SK-N-SH (cell line): ENCODE measurements at regions not wholly inside any gene's neighbourhood (a gene's known extent, or its start where the extent isn't known, plus 50 kb on each side); places are given as distances from the start of the nearest gene placed in this dataset.

Source experiments
- CTCF ChIA-PET: fragments of 300-600, 350-600 bp; formaldehyde crosslinking; extraction: SDS; loops from one replicate; lab custom pipeline; 2021; lab: Yijun Ruan, JAX
- POLR2A ChIA-PET: fragments of 350-600 bp; sonication (Branson Sonifier 250); formaldehyde crosslinking; extraction: SDS; loops from one replicate; lab custom pipeline; 2020; ENCODE audit warnings: antibody characterized with exemption, inconsistent platforms; lab: Yijun Ruan, JAX
- DNase-seq: peaks from one replicate; pipeline ENCODE4 v3.0.0; 2012
- H2AFZ ChIP-seq: fragments of 200-600 bp; sonication (generic); 2 replicates; pipeline ENCODE4 v1.8.1; 2016; ENCODE audit warnings: antibody characterized with exemption, mild to moderate bottlenecking, low read depth
- H3F3A ChIP-seq: fragments of 200-600 bp; sonication (generic); replicated peaks from 2 replicates; pipeline ENCODE3; 2016; ENCODE audit warnings: antibody characterized with exemption, mild to moderate bottlenecking; ENCODE audit not compliant: insufficient read depth
- H3K27ac ChIP-seq, 2 experiments: fragments of 200-500 bp in 1 of 2; fragments of 200-600 bp in 1 of 2; sonication (Bioruptor generic) in 1 of 2; sonication (generic), shearing (Covaris generic) in 1 of 2; 2 replicates each; pipeline versions ENCODE4 v1.5.1 to v1.6.1; 2014 to 2016; ENCODE audit warnings: low read depth in 2 of 2, inconsistent platforms in 1 of 2, low read length in 1 of 2, mild to moderate bottlenecking in 1 of 2, mixed read lengths in 1 of 2
- H3K27me3 ChIP-seq: fragments of 200-600 bp; sonication (generic), shearing (Covaris generic); 2 replicates; pipeline ENCODE4 v1.6.1; 2016; ENCODE audit warnings: mixed run types; ENCODE audit not compliant: insufficient read depth
- H3K36me3 ChIP-seq, 2 experiments: fragments of 200-500 bp in 1 of 2; fragments of 200-600 bp in 1 of 2; sonication (Bioruptor generic) in 1 of 2; sonication (generic) in 1 of 2; replicated peaks in 1 of 2; 2 replicates each; pipeline versions ENCODE3 to v1.5.1; 2014 to 2016; ENCODE audit warnings: low read length in 1 of 2, mild to moderate bottlenecking in 1 of 2; ENCODE audit not compliant: insufficient read depth in 2 of 2, control insufficient read depth in 1 of 2
- H3K4me1 ChIP-seq, 2 experiments: fragments of 200-500 bp in 1 of 2; fragments of 200-600 bp in 1 of 2; sonication (Bioruptor generic) in 1 of 2; sonication (generic), shearing (Covaris generic) in 1 of 2; 2 replicates each; pipeline versions ENCODE4 v1.5.1 to v1.6.1; 2014 to 2016; ENCODE audit warnings: low read depth in 1 of 2, low read length in 1 of 2, mixed run types in 1 of 2; ENCODE audit not compliant: insufficient read depth in 2 of 2, control insufficient read depth in 1 of 2
- H3K4me2 ChIP-seq: fragments of 200-600 bp; sonication (generic), shearing (Covaris generic); 2 replicates; pipeline ENCODE4 v1.6.1; 2017; ENCODE audit warnings: mixed run types
- H3K4me3 ChIP-seq, 2 experiments: fragments of 200-500 bp in 1 of 2; fragments of 200-600 bp in 1 of 2; sonication (Bioruptor generic) in 1 of 2; sonication (generic), shearing (Covaris generic) in 1 of 2; 2 replicates each; pipeline versions ENCODE4 v1.5.1 to v1.8.1; 2014 to 2016; ENCODE audit warnings: low read depth in 2 of 2, inconsistent platforms in 1 of 2, low read length in 1 of 2, mild to moderate bottlenecking in 1 of 2, mixed read lengths in 1 of 2, moderate library complexity in 1 of 2
- H3K79me2 ChIP-seq: fragments of 200-600 bp; sonication (generic); 2 replicates; pipeline ENCODE4 v1.8.1; 2017; ENCODE audit warnings: mild to moderate bottlenecking; ENCODE audit not compliant: insufficient read depth
- H3K9ac ChIP-seq: fragments of 200-600 bp; sonication (generic); 2 replicates; pipeline ENCODE4 v1.6.1; 2017; ENCODE audit warnings: mixed run types
- H3K9me2 ChIP-seq: fragments of 200-600 bp; sonication (generic); 2 replicates; pipeline ENCODE4 v1.6.1; 2017; ENCODE audit warnings: mixed run types
- H3K9me3 ChIP-seq: fragments of 200-600 bp; sonication (generic); 2 replicates; pipeline ENCODE4 v1.6.1; 2017; ENCODE audit warnings: mixed run types, mild to moderate bottlenecking, moderate library complexity
- H4K20me1 ChIP-seq: fragments of 200-600 bp; sonication (generic); 2 replicates; pipeline ENCODE4 v1.6.1; 2017; ENCODE audit warnings: mild to moderate bottlenecking, mixed run types; ENCODE audit not compliant: insufficient read depth
- CHD2 ChIP-seq: fragments of 150-350 bp; IDR thresholded peaks from 2 replicates; pipeline ENCODE4 v1.6.1; 2018; ENCODE audit warnings: low read length; ENCODE audit not compliant: partially characterized antibody
- FOXJ3 ChIP-seq: sonication (generic); formaldehyde crosslinking; IDR thresholded peaks from 2 replicates; pipeline ENCODE4 v1.5.1; 2020; ENCODE audit warnings: mild to moderate bottlenecking, missing genetic modification reagents
- FOXM1 ChIP-seq: IDR thresholded peaks from 2 replicates; pipeline ENCODE4 v1.4.0; 2012; ENCODE audit warnings: low read depth, mild to moderate bottlenecking
- JUND ChIP-seq: IDR thresholded peaks from 2 replicates; pipeline ENCODE4 v1.4.0; 2012
- MEF2A ChIP-seq: IDR thresholded peaks from 2 replicates; pipeline ENCODE4 v1.4.0; 2012; ENCODE audit warnings: low read depth, borderline replicate concordance
- NFIC ChIP-seq: IDR thresholded peaks from 2 replicates; pipeline ENCODE4 v1.4.0; 2012; ENCODE audit warnings: borderline replicate concordance
- RAD21 ChIP-seq: IDR thresholded peaks from 2 replicates; pipeline ENCODE4 v1.6.1; 2012; ENCODE audit warnings: mild to moderate bottlenecking, low read length
- RCOR1 ChIP-seq: fragments of 150-350 bp; IDR thresholded peaks from 2 replicates; pipeline ENCODE4 v1.6.1; 2017; ENCODE audit warnings: antibody characterized with exemption, low read length
- RFX5 ChIP-seq: IDR thresholded peaks from 2 replicates; pipeline ENCODE4 v1.6.1; 2012; ENCODE audit warnings: mild to moderate bottlenecking, improper control_type of control experiment, low read length
- RXRA ChIP-seq: IDR thresholded peaks from 2 replicates; pipeline ENCODE4 v1.4.0; 2012; ENCODE audit warnings: low read depth, mild to moderate bottlenecking, borderline replicate concordance
- WGBS: methylation state at CpG from one replicate; pipeline ENCODE4 v1.1.6; 2017; ENCODE audit warnings: low lambda C conversion rate; 5-methylcytosine and 5-hydroxymethylcytosine counted together
- TF ChIP-seq, protein P1 (sequence below): fragments of 200-600 bp; sonication (generic); IDR thresholded peaks from 2 replicates; pipeline ENCODE4 v1.6.1; 2017; ENCODE audit warnings: antibody characterized with exemption, mild to moderate bottlenecking, moderate library complexity
- TF ChIP-seq, protein P2 (sequence below): IDR thresholded peaks from 2 replicates; pipeline ENCODE4 v1.6.1; 2012; ENCODE audit warnings: mild to moderate bottlenecking, low read depth, low read length, moderate library complexity
- TF ChIP-seq, protein P3 (sequence below): IDR thresholded peaks from 2 replicates; pipeline ENCODE4; 2012
- TF ChIP-seq, protein P4 (sequence below): fragments of 150-350 bp; IDR thresholded peaks from 2 replicates; pipeline ENCODE4 v1.6.1; 2017; ENCODE audit warnings: antibody characterized with exemption, low read length, low read depth, borderline replicate concordance
- TF ChIP-seq, protein P5 (sequence below): IDR thresholded peaks from 2 replicates; pipeline ENCODE4 v1.4.0; 2012; ENCODE audit warnings: low read depth

DNA sequence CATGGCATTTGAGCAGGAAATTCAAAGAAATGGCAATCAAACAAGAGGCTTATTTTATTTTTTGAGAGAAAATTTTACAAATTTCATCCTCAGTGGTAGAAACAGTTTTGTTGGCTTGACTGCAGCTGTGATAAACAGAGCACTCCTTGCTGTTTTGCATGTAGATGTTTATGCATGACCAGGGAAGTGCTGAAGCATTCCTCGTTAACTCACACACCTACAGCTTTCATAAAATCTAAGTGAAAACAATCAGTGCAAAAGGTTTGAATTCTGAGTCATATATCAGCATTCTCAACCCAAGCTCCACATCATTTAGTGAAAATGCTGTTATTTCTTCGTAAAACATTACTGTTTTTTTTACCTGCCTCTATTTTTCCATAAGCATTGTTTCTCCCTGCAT, 146.6 kb upstream of the CCDC68 start:
- TF ChIP-seq, protein P1, sequence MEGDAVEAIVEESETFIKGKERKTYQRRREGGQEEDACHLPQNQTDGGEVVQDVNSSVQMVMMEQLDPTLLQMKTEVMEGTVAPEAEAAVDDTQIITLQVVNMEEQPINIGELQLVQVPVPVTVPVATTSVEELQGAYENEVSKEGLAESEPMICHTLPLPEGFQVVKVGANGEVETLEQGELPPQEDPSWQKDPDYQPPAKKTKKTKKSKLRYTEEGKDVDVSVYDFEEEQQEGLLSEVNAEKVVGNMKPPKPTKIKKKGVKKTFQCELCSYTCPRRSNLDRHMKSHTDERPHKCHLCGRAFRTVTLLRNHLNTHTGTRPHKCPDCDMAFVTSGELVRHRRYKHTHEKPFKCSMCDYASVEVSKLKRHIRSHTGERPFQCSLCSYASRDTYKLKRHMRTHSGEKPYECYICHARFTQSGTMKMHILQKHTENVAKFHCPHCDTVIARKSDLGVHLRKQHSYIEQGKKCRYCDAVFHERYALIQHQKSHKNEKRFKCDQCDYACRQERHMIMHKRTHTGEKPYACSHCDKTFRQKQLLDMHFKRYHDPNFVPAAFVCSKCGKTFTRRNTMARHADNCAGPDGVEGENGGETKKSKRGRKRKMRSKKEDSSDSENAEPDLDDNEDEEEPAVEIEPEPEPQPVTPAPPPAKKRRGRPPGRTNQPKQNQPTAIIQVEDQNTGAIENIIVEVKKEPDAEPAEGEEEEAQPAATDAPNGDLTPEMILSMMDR: no peak
- TF ChIP-seq RFX5 (no peak), NFIC (no peak), CHD2 (no peak), RCOR1 (no peak), RXRA (no peak), JUND (no peak), RAD21 (no peak), MEF2A (no peak), FOXM1 (no peak), FOXJ3 (CRISPR knock-in tag) (no peak)
- TF ChIP-seq, protein P2, sequence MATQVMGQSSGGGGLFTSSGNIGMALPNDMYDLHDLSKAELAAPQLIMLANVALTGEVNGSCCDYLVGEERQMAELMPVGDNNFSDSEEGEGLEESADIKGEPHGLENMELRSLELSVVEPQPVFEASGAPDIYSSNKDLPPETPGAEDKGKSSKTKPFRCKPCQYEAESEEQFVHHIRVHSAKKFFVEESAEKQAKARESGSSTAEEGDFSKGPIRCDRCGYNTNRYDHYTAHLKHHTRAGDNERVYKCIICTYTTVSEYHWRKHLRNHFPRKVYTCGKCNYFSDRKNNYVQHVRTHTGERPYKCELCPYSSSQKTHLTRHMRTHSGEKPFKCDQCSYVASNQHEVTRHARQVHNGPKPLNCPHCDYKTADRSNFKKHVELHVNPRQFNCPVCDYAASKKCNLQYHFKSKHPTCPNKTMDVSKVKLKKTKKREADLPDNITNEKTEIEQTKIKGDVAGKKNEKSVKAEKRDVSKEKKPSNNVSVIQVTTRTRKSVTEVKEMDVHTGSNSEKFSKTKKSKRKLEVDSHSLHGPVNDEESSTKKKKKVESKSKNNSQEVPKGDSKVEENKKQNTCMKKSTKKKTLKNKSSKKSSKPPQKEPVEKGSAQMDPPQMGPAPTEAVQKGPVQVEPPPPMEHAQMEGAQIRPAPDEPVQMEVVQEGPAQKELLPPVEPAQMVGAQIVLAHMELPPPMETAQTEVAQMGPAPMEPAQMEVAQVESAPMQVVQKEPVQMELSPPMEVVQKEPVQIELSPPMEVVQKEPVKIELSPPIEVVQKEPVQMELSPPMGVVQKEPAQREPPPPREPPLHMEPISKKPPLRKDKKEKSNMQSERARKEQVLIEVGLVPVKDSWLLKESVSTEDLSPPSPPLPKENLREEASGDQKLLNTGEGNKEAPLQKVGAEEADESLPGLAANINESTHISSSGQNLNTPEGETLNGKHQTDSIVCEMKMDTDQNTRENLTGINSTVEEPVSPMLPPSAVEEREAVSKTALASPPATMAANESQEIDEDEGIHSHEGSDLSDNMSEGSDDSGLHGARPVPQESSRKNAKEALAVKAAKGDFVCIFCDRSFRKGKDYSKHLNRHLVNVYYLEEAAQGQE: no peak
- TF ChIP-seq, protein P3, sequence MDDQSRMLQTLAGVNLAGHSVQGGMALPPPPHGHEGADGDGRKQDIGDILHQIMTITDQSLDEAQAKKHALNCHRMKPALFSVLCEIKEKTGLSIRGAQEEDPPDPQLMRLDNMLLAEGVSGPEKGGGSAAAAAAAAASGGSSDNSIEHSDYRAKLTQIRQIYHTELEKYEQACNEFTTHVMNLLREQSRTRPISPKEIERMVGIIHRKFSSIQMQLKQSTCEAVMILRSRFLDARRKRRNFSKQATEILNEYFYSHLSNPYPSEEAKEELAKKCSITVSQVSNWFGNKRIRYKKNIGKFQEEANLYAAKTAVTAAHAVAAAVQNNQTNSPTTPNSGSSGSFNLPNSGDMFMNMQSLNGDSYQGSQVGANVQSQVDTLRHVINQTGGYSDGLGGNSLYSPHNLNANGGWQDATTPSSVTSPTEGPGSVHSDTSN: no peak
- TF ChIP-seq, protein P4, sequence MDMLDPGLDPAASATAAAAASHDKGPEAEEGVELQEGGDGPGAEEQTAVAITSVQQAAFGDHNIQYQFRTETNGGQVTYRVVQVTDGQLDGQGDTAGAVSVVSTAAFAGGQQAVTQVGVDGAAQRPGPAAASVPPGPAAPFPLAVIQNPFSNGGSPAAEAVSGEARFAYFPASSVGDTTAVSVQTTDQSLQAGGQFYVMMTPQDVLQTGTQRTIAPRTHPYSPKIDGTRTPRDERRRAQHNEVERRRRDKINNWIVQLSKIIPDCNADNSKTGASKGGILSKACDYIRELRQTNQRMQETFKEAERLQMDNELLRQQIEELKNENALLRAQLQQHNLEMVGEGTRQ: no peak
- TF ChIP-seq, protein P5, sequence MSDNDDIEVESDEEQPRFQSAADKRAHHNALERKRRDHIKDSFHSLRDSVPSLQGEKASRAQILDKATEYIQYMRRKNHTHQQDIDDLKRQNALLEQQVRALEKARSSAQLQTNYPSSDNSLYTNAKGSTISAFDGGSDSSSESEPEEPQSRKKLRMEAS: no peak
- no peaks in the 10 kb centered on the region for H3K9me3 ChIP-seq
- H2AFZ ChIP-seq: no peak overlapping the region
- WGBS: 79% methylated on average over 2 of the region's 2 CpGs
- H3K36me3 ChIP-seq: no peaks in the 10 kb centered on the region
- peaks cover 7% of the 10 kb centered on the region for H3F3A ChIP-seq
- H3K4me3 ChIP-seq: no peak overlapping the region
- H3K79me2 ChIP-seq: no peaks in the 10 kb centered on the region
- no peaks in the 10 kb centered on the region for H3K27me3 ChIP-seq
- no peak overlapping the region for H3K4me2 ChIP-seq
- no peak overlapping the region for H3K27ac ChIP-seq
- H3K9me2 ChIP-seq: no peaks in the 10 kb centered on the region
- ChIA-PET CTCF (interaction anchor here (0.7 to 1.0 kb wide), 2 partner anchors 10 to 19 kb away, joined by 3 to 4 read pairs; no protein-coding TSS in a partner anchor), POLR2A (no interaction called here)
- no peaks in the 10 kb centered on the region for H4K20me1 ChIP-seq
- DNase-seq: no peak
- H3K4me1 ChIP-seq: peaks cover 2 to 15% of the 10 kb centered on the region in 2 experiments; a peak in 1 of 4 replicates
- no peak overlapping the region for H3K9ac ChIP-seq
